Type B pancreatic cell (in vitro differentiated cells): ENCODE measurements at regions not wholly inside any gene's neighbourhood (a gene's known extent, or its start where the extent isn't known, plus 50 kb on each side); places are given as distances from the start of the nearest gene placed in this dataset.

Source experiments
- DNase-seq: peaks from one replicate; pipeline ENCODE4 v3.0.0; 2021; ENCODE audit warnings: mixed read lengths; ENCODE audit not compliant: unreplicated experiment; ENCODE audit errors: extremely low spot score
- H3K27ac Mint-ChIP-seq: 2 replicates; pipeline ENCODE4 v1.8.0; 2021; ENCODE audit warnings: mild to moderate bottlenecking, mixed read lengths
- H3K27me3 Mint-ChIP-seq: 2 replicates; pipeline ENCODE4 v1.8.0; 2021; ENCODE audit warnings: mixed read lengths
- H3K36me3 Mint-ChIP-seq: 2 replicates; pipeline ENCODE4 v1.8.0; 2021; ENCODE audit warnings: mixed read lengths
- H3K4me1 Mint-ChIP-seq: one replicate; pipeline ENCODE4 v1.8.0; 2021; ENCODE audit warnings: mixed read lengths; ENCODE audit not compliant: unreplicated experiment
- H3K4me3 Mint-ChIP-seq: 2 replicates; pipeline ENCODE4 v1.8.0; 2021; ENCODE audit warnings: mild to moderate bottlenecking, mixed read lengths
- H3K9me3 Mint-ChIP-seq: 2 replicates; pipeline ENCODE4 v1.8.0; 2021; ENCODE audit warnings: mixed read lengths
- TF ChIP-seq, protein P1 (sequence below): fragments of 200-600 bp; sonication (generic); conservative IDR thresholded peaks from 2 replicates; pipeline ENCODE4 v1.5.0; 2021; ENCODE audit warnings: antibody characterized with exemption, mild to moderate bottlenecking

DNA sequence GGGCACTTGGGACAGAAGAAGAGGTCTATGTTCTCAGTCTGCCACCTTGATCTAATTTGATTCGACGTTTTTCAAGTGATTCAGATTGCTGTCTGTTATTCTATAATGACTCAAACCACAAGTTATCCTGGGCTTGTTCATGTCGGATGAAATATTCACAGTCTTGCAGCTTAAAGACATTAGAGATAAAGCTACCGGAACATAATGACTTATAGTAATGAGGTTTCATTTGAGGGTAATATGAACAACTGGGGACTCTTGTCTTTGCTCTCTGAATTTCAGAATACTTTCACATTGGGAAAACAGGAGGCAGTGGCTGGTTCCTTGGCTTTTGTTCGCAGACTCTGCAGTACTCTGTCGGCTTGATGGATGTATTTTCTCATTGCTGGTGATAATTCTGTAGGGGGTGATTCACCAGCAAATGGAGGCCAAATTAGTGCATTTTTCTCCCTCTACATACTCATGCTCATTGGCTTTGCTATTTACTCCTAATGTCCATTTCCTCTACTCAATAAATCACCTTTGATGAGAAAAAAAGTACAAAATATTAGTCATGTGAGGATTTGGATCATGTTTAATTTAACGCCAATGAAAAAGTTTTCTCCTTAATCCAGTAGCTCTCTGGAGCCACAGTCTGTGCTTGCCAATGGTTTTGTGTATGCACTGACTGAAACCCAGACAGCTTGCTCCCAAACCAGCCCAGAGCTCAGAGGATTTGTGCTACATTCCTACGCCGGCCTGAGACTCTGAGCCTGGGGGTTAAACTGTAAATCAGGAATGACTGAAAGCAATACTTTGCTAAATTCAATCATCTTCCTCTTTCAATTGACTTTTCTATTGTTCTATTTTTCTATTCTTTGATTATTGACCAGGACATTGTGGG is 154.7 kb upstream of the ANKH start:
- peaks cover 6% of the 10 kb centered on the region for H3K9me3 Mint-ChIP-seq
- TF ChIP-seq, protein P1, sequence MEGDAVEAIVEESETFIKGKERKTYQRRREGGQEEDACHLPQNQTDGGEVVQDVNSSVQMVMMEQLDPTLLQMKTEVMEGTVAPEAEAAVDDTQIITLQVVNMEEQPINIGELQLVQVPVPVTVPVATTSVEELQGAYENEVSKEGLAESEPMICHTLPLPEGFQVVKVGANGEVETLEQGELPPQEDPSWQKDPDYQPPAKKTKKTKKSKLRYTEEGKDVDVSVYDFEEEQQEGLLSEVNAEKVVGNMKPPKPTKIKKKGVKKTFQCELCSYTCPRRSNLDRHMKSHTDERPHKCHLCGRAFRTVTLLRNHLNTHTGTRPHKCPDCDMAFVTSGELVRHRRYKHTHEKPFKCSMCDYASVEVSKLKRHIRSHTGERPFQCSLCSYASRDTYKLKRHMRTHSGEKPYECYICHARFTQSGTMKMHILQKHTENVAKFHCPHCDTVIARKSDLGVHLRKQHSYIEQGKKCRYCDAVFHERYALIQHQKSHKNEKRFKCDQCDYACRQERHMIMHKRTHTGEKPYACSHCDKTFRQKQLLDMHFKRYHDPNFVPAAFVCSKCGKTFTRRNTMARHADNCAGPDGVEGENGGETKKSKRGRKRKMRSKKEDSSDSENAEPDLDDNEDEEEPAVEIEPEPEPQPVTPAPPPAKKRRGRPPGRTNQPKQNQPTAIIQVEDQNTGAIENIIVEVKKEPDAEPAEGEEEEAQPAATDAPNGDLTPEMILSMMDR: no peak
- H3K4me3 Mint-ChIP-seq: no peak overlapping the region
- H3K27me3 Mint-ChIP-seq: peaks cover 7% of the 10 kb centered on the region
- H3K4me1 Mint-ChIP-seq: peaks cover 8% of the 10 kb centered on the region
- H3K27ac Mint-ChIP-seq: no peak overlapping the region
- no peak for DNase-seq
- no peaks in the 10 kb centered on the region for H3K36me3 Mint-ChIP-seq

DNA sequence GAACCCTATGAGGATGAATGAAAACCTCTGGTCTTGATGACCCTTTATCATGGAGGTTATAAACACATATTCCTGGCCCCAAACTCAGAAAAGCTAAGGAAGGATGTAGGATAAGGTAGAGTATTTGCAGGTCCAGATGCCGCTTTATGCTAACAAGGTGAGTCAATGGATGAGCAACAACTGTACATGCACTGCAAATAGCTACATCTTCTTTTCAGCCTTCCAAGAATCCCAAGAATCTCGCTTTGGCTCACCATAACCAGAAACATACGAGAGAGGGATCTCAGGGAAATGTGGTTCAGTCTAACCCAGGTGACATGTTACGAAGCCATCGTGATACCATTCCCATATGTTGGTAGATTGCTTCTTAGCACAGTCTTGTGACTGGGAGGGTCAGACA is 152.3 kb upstream of the ANKH start:
- TF ChIP-seq, protein P1: no peak
- H3K4me1 Mint-ChIP-seq: peaks cover 12% of the 10 kb centered on the region
- no peak for DNase-seq
- H3K36me3 Mint-ChIP-seq: no peaks in the 10 kb centered on the region
- peaks cover 2% of the 10 kb centered on the region for H3K27me3 Mint-ChIP-seq
- H3K9me3 Mint-ChIP-seq: peaks cover 10% of the 10 kb centered on the region
- H3K27ac Mint-ChIP-seq: no peak overlapping the region
- no peak overlapping the region for H3K4me3 Mint-ChIP-seq

DNA sequence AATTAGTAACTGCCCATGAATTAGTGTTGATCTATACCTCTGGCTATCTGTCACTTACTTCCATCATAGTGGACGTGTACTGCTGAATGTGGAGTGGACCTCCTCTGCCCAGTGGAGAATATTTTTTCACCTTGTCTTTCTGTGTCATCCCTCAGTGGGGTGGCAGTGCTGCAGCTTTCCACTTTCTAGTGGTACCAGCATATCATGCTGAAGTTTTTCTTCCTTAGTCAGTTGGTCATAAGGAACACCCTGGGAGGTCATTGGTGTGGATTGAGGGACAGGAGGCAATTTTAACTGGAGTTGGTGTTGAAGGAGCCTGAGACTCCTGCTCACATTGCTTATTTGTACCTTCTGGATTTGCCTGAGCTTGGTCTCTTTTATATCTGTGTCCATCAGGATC is 151.7 kb upstream of the ANKH start:
- Mint-ChIP-seq H3K27me3 (peaks cover 2% of the 10 kb centered on the region), H3K36me3 (no peaks in the 10 kb centered on the region), H3K9me3 (peaks cover 10% of the 10 kb centered on the region), H3K4me3 (no peak overlapping the region), H3K4me1 (peaks cover 12% of the 10 kb centered on the region), H3K27ac (no peak overlapping the region)
- TF ChIP-seq, protein P1: no peak
- no peak for DNase-seq

DNA sequence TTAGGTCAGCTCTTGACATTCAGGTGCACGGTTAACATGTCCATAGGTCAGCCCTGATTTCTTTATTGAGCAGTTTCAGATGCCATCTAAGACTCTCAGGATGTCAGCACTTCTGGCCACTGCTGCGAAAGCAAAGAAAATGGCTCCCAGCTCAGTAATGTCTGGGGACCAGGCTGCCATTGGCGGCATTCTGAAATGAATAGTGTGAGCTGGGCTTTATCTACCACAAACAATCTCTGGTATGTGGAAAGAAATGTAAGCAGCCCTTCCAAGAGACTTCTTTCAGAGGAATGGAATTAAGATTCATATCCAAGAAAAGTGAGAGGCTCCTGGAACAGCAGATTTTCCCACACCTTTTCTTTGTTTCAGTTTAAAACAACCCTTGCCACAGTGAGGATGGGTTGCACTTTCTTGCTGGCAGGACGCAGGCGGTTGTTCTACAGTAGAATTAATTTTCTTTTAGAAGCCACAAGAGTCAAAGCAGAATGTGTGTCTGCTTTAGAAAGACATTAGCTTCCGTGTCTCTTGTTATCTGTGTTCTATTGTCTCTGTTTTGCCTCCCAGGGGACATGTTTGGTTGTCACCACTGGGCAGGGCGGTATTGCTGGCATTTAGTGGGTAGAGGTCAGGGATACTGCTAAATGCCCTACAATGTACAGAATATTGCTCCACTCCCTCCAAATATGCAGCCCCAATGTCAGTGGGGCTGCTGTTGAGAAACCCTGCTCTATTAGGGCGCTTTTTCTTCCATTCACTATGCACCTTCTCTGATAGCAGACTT is 149.9 kb upstream of the ANKH start:
- Mint-ChIP-seq H3K4me1 (peaks cover 12% of the 10 kb centered on the region), H3K27me3 (no peaks in the 10 kb centered on the region), H3K9me3 (peaks cover 4% of the 10 kb centered on the region), H3K4me3 (no peak overlapping the region), H3K36me3 (peaks cover 3% of the 10 kb centered on the region), H3K27ac (no peak overlapping the region)
- no peak for DNase-seq
- TF ChIP-seq, protein P1: no peak

DNA sequence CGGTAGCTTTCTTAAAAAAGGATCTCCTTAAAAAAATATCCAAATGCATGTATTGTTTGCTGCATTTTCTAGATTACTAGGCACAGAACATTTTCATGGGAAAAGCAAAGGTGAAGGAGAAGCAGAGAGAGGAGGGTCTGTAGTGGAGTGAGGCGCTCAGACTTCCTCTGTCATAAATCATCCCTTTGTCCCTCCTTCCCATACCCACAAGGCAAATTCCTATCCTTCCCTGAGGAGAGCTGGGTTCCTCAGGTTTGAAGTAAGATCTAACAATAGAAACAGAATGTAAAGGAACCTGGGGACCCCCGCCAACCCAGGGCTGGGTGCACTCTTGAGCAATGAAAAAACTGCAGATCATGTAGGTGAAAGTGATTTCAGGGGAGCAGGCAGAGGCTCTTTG is 149.2 kb upstream of the ANKH start:
- DNase-seq: no peak
- TF ChIP-seq, protein P1: no peak
- H3K27ac Mint-ChIP-seq: no peak overlapping the region
- peaks cover 4% of the 10 kb centered on the region for H3K9me3 Mint-ChIP-seq
- H3K4me3 Mint-ChIP-seq: no peak overlapping the region
- no peaks in the 10 kb centered on the region for H3K27me3 Mint-ChIP-seq
- peaks cover 3% of the 10 kb centered on the region for H3K36me3 Mint-ChIP-seq
- peaks cover 5% of the 10 kb centered on the region for H3K4me1 Mint-ChIP-seq
